ENCODE measurements at regions not wholly inside any gene's neighbourhood (a gene's known extent, or its start where the extent isn't known, plus 50 kb on each side); places are given as distances from the start of the nearest gene placed in this dataset.

- no peak for TF ChIP-seq POLR2A (IDR thresholded peaks at IDR 0.05)
- no peak for TF ChIP-seq CTCF (IDR thresholded peaks at IDR 0.05)
Measured at GRCh38 chr3:18567293-18567692, 142.2 kb upstream of the SATB1 start.

All from ovary (tissue), 3 donors.